ENCODE measurements at regions not wholly inside any gene's neighbourhood (a gene's known extent, or its start where the extent isn't known, plus 50 kb on each side); places are given as distances from the start of the nearest gene placed in this dataset.

DNA sequence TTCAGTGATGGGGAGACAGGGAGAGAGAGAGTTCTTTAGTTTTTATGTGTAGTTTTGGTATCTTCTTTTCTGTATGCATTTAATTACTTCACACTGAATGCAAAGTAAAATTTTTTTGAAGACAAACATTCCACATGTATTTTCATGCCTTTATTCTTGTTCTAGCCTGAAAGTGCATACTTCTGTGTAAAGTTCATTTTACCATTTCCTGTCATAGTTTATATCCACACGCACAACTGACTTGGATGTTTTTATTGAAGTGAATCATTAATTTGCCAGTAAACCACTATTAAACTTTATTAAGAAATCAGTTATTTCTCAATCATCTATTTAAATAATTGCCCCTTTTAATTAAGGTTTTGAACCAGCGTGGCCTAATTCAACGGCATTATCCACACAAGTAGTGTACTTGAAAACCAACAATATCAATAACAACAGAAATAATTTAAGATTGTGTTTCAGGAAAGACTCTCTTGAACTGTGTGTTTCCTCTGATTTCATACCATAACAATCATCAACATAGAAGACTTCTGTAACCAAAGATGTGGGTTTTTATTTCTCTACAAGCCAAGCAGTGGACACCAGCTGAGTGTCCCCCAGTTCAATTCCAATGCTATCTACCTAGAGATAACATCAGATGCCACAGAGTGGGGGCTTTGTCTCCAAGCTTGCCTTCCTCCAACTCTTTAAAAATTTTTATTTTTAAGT, 512.7 kb upstream of the JAG1 start:
- Histone ChIP-seq H3K79me2 (ENCODE audit: insufficient read depth, low read length) (no peaks in the 10 kb centered on the region), H3K9ac (ENCODE audit: low read length) (no peak overlapping the region), H3K4me1 (ENCODE audit: control insufficient read depth in 1 of 2, insufficient read depth in 2 of 2, low read length in 2 of 2) (no peaks in the 10 kb centered on the region), H3K27me3 (ENCODE audit: insufficient read depth, low read length) (no peaks in the 10 kb centered on the region), H3K27ac (ENCODE audit: low read depth, low read length) (no peak overlapping the region), H3K4me3 (replicated peaks in 1 of 2; ENCODE audit: low read depth in 1 of 2, low read length in 2 of 2) (no peak overlapping the region), H3K36me3 (ENCODE audit: control insufficient read depth in 1 of 2, insufficient read depth in 2 of 2, low read length in 2 of 2) (no peaks in the 10 kb centered on the region), H2AFZ (ENCODE audit: low read depth, low read length, poor library complexity, severe bottlenecking) (no peak overlapping the region), H3K9me2 (ENCODE audit: insufficient read depth) (no peaks in the 10 kb centered on the region), H3K4me2 (ENCODE audit: low read length) (no peak overlapping the region), H4K20me1 (ENCODE audit: insufficient read depth) (no peaks in the 10 kb centered on the region), H3K9me3 (ENCODE audit: control insufficient read depth in 1 of 2, insufficient read depth in 1 of 2, low read depth in 1 of 2, low read length in 2 of 2) (peaks cover 0 to 5% of the 10 kb centered on the region in 2 experiments; a peak in 1 of 4 replicates)
- intact Hi-C loops (cut with micrococcal nuclease): no loop called here
- RAD21 ChIA-PET (ENCODE audit: low non-redundant PET in 1 of 2, low total read pairs in 2 of 2, uncharacterized antibody in 2 of 2, unreplicated experiment in 2 of 2): no interaction called here
- no TSS peak for BruUV-seq (replicated peaks)
- CTCF ChIA-PET: no interaction called here
- ATAC-seq (no peak), DNase-seq (ENCODE audit: low read depth, low spot score) (no peak)
- POLR2A ChIA-PET: no interaction called here
- no peak for TF ChIP-seq ELF1 (IDR thresholded peaks at IDR 0.05; ENCODE audit: borderline replicate concordance, low read depth)
- TF ChIP-seq CEBPB (IDR thresholded peaks at IDR 0.05; ENCODE audit: low read depth): no peak
- TF ChIP-seq, protein P1, sequence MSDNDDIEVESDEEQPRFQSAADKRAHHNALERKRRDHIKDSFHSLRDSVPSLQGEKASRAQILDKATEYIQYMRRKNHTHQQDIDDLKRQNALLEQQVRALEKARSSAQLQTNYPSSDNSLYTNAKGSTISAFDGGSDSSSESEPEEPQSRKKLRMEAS (IDR thresholded peaks at IDR 0.05): no peak
- no peak for TF ChIP-seq SP1 (IDR thresholded peaks at IDR 0.05; ENCODE audit: low read depth)
- TF ChIP-seq CBX3 (IDR thresholded peaks at IDR 0.05; ENCODE audit: low read depth): no peak
- TF ChIP-seq EGR1 (IDR thresholded peaks at IDR 0.05; ENCODE audit: low read depth): no peak
- no peak for TF ChIP-seq FOSL1 (IDR thresholded peaks at IDR 0.05; ENCODE audit: low read depth)
- no peak for TF ChIP-seq JUND (IDR thresholded peaks at IDR 0.05)
- TF ChIP-seq POLR2A (IDR thresholded peaks at IDR 0.05; ENCODE audit: borderline replicate concordance, extremely low read depth, insufficient read depth, insufficient read length): no peak
- no peak for TF ChIP-seq EZH2 (IDR thresholded peaks at IDR 0.05)
- no peak for TF ChIP-seq ZBTB33 (IDR thresholded peaks at IDR 0.05; ENCODE audit: extremely low read depth, insufficient replicate concordance, low read length)
- no peak for TF ChIP-seq CTCF (IDR thresholded peaks at IDR 0.05 in 2 of 3, conservative IDR thresholded peaks at IDR 0.05 in 1 of 3; ENCODE audit: borderline replicate concordance in 1 of 3, insufficient read depth in 1 of 3, low read depth in 2 of 3, low read length in 2 of 3)
- TF ChIP-seq TCF7L2 (IDR thresholded peaks at IDR 0.05; ENCODE audit: borderline replicate concordance, extremely low read depth, insufficient read depth, insufficient read length): no peak
- TF ChIP-seq, protein P2, sequence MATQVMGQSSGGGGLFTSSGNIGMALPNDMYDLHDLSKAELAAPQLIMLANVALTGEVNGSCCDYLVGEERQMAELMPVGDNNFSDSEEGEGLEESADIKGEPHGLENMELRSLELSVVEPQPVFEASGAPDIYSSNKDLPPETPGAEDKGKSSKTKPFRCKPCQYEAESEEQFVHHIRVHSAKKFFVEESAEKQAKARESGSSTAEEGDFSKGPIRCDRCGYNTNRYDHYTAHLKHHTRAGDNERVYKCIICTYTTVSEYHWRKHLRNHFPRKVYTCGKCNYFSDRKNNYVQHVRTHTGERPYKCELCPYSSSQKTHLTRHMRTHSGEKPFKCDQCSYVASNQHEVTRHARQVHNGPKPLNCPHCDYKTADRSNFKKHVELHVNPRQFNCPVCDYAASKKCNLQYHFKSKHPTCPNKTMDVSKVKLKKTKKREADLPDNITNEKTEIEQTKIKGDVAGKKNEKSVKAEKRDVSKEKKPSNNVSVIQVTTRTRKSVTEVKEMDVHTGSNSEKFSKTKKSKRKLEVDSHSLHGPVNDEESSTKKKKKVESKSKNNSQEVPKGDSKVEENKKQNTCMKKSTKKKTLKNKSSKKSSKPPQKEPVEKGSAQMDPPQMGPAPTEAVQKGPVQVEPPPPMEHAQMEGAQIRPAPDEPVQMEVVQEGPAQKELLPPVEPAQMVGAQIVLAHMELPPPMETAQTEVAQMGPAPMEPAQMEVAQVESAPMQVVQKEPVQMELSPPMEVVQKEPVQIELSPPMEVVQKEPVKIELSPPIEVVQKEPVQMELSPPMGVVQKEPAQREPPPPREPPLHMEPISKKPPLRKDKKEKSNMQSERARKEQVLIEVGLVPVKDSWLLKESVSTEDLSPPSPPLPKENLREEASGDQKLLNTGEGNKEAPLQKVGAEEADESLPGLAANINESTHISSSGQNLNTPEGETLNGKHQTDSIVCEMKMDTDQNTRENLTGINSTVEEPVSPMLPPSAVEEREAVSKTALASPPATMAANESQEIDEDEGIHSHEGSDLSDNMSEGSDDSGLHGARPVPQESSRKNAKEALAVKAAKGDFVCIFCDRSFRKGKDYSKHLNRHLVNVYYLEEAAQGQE (IDR thresholded peaks at IDR 0.05; ENCODE audit: low read depth): no peak
- no peak for TF ChIP-seq ATF3 (IDR thresholded peaks at IDR 0.05)
- no peak for TF ChIP-seq SRF (IDR thresholded peaks at IDR 0.05; ENCODE audit: low read depth)
- TF ChIP-seq RAD21 (IDR thresholded peaks at IDR 0.05; ENCODE audit: low read depth): no peak
- no peak for TF ChIP-seq ZFX (IDR thresholded peaks at IDR 0.05)
- no peak for TF ChIP-seq POLR2AphosphoS5 (IDR thresholded peaks at IDR 0.05; ENCODE audit: low read depth, low read length)
